HG02610 (cell line): ENCODE measurements at regions not wholly inside any gene's neighbourhood (a gene's known extent, or its start where the extent isn't known, plus 50 kb on each side); places are given as distances from the start of the nearest gene placed in this dataset.
"Not testable (repeated sequence)": the region's sequence is repeated elsewhere in the genome, so short reads cannot be mapped to it uniquely, and the experiment has no call there.

Experiments used
- ATAC-seq: cut with Tn5 transposase; IDR thresholded peaks from one replicate; pipeline ENCODE4 v1.9.1; 2021; ENCODE audit warnings: mild to moderate bottlenecking, moderate library complexity; ENCODE audit not compliant: unreplicated experiment

DNA sequence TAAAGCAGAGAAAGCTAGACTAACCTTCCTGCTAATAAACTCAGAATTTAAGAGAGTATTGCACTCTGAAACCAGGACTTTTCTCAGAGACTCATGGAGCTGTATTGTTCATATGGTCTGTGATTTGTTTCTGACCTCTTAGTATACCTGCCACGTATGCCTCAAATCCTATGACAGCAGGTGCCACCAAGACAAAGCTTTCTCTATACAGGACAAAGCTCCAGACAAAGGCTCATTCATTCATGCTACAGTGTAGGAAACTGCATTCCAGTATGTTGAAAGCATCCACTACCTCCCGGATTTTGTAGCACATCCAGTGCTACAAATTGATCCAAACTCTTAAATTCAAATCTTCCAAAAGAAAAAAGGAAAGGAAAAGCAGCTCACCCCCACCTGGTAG is 178.3 kb downstream of the CHIC2 start:
- no peak for ATAC-seq

DNA sequence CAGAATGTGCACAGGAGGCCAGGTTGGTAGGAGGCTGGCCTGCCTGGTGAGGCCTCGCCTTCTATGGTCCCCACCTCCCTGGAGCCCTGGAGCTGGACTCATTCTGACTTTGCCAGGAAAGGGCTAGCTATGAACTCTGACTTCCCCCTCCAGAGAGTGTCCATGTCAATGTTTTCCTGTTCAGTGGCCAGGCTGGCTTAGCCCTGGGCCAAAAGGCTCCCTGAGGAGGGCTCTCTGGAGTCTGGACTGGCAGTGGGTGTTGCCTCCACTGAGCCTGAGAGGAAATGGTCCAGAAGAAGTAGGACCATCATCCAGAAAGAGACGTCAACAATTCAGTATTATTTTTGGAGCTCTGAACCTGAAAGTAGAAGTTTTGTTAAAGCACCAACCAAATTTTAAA is 178.7 kb downstream of the CHIC2 start:
- no peak for ATAC-seq

DNA sequence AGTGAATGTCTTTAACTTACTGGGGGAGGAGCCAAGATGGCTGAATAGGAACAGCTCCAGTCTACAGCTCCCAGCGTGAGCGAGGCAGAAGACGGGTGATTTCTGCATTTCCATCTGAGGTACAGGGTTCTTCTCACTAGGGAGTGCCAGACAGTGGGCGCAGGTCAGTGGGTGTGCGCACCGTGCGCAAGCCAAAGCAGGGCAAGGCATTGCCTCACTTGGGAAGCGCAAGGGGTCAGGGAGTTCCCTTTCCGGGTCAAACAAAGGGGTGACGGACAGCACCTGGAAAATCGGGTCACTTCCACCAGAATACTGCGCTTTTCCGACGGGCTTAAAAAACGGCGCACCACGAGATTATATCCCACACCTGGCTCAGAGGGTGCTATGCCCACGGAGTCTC is 187.3 kb downstream of the CHIC2 start:
- ATAC-seq: not testable (repeated sequence)

DNA sequence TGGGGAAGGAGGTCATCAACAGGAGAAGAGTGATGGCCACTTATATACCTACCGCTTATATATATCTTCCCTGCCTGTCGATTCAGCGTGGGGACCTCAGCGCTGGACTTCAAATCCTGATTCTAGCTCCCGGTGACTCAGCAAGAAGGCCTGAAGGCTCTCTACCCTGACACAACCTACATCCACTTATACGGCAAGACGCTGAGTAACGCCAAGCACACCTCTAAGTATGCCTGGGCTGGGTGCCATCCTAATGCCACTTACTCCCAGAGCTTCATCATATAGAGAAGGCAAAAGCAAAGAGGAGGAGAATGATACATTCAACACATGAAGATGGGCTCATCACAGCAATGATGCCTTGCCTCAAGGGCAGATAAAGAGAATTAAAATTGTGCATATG is 198.3 kb downstream of the CHIC2 start:
- no peak for ATAC-seq

DNA sequence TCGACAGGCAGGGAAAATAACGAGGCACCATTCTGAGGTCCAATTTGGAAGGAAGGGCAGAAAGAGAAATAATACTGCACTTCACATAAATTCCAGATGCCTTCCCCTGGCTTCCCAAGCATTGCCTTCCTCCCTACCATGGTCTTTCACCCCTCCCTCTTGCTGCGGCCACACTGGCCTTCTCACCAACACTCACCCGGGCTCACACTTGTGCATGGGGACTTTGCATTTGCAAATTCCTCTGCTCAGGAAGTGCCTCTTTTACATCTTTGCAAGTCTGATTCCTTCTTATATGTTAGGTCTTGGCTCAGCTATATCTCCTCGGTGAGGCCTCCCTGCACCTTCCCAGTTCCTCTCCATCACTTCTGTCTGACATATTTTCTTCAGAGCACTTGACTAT is 199.4 kb downstream of the CHIC2 start:
- no peak for ATAC-seq

DNA sequence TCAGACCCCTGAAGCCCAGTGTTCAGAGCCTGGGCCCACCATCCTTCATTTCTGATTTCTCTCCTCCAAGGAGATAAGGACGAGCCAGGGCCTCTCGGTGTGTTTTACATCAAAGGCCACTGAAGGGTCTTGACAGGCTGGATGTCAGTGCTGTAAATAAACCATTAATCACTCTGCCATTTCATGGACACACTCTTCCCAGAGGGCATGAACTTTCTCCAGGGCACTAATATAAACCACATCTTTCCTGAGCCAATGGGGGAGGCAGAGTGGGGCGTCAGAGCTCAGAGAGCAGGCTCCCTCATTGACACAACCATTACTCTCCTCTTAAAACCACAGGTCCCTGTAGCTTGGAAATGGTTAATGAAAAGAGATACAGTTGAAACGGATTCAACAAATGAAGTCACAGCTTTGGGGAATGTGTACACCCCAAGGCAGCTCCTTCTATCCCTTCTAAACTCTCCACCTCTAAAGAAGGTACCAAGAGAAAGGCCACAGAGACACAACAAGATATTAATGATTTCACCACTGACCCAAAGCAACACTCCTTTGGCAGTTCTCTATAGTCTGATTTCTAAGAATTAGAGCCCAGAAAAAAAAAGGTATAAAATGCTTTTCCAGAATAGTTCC is 200.6 kb downstream of the CHIC2 start:
- ATAC-seq: no peak

DNA sequence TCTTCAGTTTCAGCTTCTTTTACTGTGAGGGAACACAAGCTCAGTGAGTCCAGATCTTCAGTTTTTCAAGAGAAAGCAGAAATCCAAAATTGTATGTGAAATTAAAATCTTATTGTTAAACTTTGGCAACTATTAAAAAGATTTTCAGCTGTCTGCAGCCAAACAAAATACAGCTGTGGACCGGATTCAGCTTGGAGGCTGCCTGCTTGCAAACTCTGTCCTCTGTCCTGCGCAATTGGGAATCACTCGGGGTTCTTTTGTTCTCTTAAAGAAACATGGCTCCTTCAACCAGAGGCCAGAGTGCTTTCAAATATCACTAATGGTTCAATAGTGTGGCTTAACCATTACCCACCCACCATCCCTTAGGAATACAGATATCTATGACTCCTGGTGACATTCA is 201.2 kb downstream of the CHIC2 start:
- ATAC-seq: no peak

DNA sequence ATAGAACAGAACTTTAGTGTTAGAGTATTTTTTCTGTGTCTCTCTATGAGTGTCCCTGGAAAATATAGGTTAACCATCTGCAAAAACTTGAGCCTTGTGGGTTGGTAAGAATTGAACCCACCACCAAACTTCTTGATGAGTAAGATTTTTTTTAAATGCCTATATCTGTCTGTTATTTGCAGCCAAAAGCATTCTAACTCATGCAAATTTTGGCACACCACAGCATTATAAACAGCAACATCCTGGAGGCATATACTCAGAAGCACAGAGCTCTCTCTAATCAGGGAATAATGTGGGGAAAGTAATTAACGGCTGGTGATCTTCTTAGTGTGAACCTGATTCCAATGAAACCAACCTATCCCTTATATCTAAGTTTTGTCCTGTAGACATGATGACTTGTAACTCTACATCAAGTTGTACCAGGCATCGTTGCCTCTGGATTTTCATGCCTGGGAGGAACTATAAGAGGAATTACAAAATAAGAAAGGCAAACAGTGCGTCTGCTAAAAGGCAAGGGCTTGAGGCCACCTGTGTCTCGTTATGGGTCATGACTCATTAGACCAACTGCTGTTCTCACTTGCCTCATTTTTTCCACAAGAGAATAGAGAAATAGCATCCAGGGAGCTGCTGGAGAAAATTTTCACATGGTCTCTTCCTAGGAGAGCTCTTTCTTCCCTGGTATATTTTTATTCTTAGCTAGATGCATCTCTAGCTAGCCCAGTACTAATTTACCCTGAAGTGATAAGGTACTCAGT is 202.4 kb downstream of the CHIC2 start:
- no peak for ATAC-seq

DNA sequence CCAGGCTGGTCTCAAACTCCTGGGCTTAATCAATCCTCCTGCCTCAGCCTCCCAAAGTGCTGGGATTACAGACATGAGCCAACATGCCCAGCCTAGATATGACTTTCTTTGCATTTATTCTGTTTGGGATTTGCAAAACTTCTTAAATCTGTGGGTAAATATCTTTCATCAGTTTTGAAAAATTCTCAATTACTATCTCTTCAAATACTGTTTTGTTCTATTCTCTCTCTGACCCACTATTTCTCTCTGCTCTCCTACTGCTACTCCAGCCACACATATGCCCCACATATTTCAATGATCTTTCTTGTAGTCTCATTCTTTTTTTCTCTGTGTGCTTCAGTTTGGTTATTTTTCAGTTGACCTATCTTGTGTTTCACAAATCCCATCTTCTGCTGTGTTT is 205.1 kb downstream of the CHIC2 start:
- ATAC-seq: no peak

DNA sequence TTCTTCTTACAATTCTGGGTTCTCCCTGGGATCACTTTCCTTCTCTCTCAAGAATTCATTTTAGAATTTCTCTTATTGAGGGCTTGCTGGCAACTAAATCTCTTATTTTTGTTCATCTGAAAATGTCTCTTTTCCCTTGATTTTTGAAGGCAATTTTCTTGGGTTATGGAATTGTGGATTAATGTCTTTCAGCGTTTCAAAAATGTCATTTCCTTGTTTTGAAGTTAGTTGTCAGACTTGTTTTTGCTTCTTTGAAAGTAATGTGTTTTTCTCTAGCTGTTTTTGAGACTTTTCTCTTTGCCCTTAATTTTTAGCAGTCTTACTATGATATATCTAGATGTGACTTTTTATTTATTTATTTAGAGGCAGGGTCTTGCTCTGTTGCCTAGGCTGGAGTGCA is 205.7 kb downstream of the CHIC2 start:
- no peak for ATAC-seq

DNA sequence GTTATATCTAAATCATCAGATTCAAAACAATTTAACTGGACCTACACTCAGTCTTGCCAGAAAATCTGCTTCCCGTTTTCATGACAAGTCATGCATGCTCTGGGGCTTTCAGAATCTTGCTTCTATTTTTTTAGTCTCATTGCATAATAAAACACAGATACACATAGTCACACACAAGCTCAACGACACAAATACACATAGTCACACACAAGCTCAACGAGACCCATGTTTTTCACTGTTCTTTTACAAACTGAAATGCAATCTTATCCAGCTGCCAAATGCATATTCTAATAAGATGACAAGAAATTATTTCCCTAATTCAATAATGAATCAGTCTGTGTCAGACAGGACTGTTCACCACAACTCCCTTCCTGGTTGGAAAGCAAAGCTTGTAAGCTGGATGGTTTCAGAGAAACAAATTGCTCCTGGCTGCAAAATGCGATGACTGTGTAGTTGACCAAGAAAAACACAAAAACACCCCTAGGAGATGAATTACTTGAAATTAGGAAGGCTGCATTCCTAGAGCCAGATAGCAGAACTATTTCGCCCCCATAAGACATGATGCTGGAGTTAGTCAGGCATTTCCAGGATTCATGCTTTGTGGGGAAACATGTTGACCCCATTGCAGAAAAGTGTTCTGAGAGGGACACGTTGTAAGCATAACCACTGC is 208.7 kb downstream of the CHIC2 start:
- no peak for ATAC-seq

DNA sequence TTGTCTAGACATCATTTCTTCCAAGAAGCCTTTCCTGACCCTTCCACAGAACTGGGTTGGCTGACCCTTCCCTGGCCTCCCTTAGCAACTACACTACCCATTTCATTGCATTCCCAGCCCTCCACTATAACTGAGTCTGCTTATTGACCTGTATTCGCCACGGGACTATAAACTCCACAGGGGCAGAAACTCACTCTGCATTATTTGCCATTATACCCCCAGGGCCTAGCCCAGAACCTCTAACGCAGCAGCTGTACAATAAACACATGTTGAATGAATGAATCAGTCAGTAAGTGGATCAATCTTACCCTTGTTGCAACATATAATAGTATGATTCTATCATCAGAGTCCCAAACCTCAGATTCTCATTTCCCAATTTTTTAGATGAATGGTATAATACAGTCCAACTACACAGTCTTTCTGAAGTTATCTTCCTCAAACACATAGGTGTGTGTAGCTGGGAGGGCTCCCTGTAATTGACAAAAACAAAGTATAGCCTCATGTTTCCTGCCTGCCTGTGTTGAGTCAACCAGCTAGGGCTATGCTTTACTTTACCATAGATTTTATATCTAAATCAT is 209.3 kb downstream of the CHIC2 start:
- ATAC-seq: no peak

DNA sequence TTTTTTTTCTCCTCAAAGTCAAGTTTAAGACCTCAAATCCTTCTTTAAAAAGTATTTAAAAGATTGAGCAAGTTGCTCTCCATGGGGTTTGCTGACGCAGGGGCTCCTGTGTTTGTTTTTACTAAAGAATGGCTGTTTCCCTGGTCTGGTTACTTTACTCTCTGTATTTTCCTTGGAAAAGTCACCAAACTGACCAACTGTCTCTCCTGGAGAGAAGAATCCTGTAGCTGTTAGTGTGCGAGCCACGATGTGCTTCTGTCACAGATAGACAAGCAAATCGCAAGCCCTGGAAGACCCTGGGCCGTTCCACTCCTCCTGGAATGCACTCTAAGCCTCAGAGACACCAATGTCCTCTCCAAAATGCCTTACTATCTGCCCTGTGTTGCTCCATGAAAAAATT is 212.1 kb downstream of the CHIC2 start:
- ATAC-seq: no peak

DNA sequence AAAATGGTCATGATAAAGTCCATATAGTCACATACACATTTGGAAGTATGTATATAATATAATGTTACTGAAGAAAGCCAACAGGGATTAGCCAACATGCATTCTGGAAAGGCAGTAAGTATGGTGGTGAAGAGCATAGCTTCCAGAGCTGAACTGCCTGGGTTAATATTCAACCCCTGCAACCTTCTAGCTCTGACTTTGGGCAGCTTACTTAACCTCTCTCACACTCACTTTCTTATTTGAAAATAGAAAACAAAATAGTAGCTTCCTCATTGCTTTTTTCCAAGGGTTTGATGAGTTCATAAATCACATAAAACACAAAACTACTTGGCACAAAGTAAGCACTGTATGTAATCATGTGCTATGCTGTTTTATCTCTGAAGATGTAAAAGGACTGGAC is 216.4 kb downstream of the CHIC2 start:
- no peak for ATAC-seq

DNA sequence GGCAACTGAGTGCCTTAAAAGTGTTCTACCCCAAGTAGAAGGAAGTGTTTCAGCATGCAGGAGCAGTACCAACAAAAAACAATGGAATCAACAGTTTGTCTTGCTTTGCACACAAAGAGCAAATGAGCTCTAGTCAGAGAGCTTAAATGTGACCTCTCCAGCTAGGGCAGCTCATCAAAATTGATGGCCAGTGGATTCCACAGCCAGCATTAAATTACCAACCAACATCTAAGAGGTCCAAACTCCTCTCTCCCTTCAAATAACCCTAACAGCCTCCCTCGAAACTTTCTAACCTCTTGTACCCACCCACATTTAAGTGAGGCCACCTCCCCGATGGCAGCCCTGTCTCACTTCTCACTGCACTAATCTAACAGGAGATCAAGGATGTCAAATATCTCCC is 219.9 kb downstream of the CHIC2 start:
- no peak for ATAC-seq

DNA sequence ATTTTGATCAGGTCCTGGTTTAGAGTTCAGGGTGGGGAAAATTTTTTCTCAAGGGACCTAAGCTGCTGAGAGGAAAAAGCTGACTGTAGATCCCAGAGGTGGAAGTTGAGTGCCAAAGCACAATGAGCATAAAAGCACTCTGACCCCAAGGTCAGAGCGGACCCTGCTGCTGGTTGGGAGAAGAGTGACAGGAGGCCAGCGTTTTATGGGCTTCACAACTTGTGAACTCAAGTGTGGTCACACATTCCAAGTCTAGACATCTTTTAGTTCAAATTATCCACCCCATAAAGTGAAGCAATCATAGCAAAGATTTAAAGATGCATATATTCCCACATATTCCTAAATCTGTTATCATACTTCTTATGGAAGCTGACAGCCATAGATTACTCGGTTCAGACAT is 220.3 kb downstream of the CHIC2 start:
- no peak for ATAC-seq

DNA sequence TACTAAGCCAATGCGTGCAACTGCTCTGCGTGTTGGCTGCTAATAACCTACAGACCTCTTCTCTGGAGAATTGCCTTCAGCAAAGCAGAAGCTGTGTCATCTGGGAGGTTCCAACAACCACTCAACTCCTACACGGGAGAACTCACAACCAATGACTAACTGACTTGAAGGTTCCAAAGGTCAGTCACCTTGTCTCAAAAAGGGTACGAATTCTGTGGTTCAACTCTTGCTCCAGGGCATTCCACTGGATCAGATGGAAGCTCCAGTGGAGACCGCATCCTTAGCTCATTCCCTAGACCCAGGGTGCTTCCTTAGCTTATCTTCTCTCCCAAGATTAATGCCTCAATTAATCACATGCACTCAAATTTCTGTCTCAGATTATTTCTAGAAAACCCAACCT is 222.7 kb downstream of the CHIC2 start:
- no peak for ATAC-seq

DNA sequence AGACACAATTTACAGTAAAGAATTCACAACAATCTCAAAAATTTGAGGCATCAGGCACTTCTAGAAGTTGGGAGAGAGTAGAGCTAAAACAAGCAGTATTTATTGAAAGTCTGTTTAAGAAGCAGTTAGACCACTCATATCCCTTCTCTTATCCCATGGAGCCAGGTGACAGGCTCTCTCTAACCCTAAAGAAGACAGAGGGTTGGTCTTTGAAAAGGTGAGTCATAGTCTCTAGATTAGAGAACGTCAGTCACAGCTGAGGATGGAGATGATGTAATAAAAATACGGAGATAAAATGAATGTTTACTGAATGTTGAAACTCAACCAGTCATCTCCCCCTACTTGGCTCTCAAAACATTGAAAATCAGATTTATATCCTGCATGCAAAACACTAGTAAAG is 223.8 kb downstream of the CHIC2 start:
- no peak for ATAC-seq

DNA sequence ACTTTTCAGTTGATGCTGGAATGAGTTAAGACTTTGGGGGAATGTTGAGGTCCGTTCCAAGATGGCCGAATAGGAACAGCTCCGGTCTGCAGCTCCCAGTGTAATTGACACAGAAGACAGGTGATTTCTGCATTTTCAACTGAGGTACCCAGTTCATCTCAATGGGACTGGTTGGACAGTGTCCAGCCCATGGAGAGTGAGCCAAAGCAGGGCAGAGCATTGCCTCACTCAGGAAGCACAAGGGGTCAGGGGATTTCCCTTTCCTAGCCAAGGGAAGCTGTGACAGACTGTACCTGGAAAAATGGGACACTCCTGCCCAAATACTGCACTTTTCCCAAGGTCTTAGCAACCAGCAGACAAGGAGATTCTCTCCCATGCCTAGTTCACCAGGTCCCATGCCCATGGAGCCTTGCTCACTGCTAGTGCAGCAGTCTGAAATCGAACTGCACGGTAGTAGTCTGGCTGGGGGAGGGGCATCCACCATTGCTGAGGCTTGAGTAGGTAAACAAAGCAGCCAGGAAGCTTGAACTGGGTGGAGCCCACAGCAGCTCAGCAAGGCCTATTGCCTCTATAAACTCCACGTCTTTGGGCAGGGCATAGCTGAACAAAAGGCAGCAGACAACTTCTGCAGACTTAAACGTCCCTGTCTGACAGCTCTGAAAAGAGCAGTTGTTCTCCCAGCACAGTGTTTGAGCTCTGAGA is 231.0 kb downstream of the CHIC2 start:
- ATAC-seq: not testable (repeated sequence)

DNA sequence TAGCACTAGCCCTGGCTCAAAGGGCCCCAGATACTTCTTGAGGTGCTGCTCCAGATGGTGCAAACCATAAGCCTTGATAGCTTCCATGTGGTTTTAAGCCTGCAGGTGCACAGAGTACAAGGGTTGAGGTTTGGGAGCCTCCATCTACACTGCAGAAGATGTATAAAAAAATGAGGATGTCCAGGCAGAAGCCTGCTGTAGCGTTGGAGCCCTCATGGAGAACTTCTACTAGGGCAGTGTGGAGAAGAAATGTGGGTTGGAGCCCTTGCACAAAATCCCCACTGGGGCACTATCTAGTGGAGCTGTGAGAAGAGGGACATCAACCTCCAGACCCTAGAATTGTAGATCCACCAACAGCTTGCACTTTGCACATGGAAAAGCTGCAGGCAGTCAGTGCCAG is 231.9 kb downstream of the CHIC2 start:
- no peak for ATAC-seq

DNA sequence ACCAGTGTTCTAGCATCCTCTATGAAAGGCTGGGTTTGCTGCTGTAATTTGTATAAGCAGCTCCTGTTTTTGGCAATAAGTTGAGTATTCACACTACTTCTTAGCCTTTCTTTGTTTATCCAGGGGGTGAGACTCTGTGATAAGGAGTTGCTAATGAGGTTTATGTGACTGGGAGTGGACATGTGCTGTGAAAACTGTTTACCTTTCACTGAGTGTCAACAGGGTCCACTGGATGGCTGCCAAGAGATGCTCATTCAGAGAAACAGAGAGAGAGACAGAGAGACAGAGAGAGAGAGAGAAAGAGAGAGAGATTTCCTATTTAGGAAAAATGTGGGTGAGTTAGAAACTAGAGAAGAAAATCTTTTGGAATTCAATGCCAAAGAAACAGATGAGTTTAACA is 233.9 kb downstream of the CHIC2 start:
- no peak for ATAC-seq
